Natural killer cell (primary cell): ENCODE measurements at regions not wholly inside any gene's neighbourhood (a gene's known extent, or its start where the extent isn't known, plus 50 kb on each side); places are given as distances from the start of the nearest gene placed in this dataset.

Experiments used
- ATAC-seq, 3 donors: fragments of 150-1000 bp in 2 of 3; fragments of 200-7000 bp in 1 of 3; cut with Tn5 transposase; 1 replicate in 1 of 3; 2 replicates in 2 of 3; pipeline ENCODE4 v1.10.0; 2021; ENCODE audit warnings: mild to moderate bottlenecking in 2 of 3, moderate library complexity in 2 of 3
- DNase-seq, 2 donors: peaks; one replicate each; pipeline versions ENCODE4 v3.0.0 to v3.0.0-alpha.2; 2013 to 2021; ENCODE audit warnings: mixed read lengths in 1 of 2
- H3K27ac ChIP-seq: one replicate; pipeline ENCODE4 v1.5.1; 2013; ENCODE audit warnings: mild to moderate bottlenecking, low read length
- H3K27me3 ChIP-seq: one replicate; pipeline ENCODE4 v1.6.1; 2013; ENCODE audit warnings: low read length; ENCODE audit not compliant: control insufficient read depth, insufficient read depth
- H3K36me3 ChIP-seq: one replicate; pipeline ENCODE4 v1.6.1; 2013; ENCODE audit warnings: low read length; ENCODE audit not compliant: control insufficient read depth, insufficient read depth
- H3K4me1 ChIP-seq: one replicate; pipeline ENCODE4 v1.6.1; 2013; ENCODE audit warnings: low read length; ENCODE audit not compliant: control insufficient read depth, insufficient read depth
- H3K4me3 ChIP-seq: one replicate; pipeline ENCODE4 v1.5.1; 2013; ENCODE audit warnings: low read length
- H3K9me3 ChIP-seq: one replicate; pipeline ENCODE4 v1.6.1; 2013; ENCODE audit warnings: low read length; ENCODE audit not compliant: control insufficient read depth, insufficient read depth
- H3K27ac Mint-ChIP-seq, 2 donors: one replicate each; pipeline ENCODE4 v1.8.0; 2022; ENCODE audit warnings: mild to moderate bottlenecking in 2 of 2, mixed read lengths in 2 of 2, moderate library complexity in 1 of 2
- H3K27me3 Mint-ChIP-seq, 2 donors: one replicate each; pipeline ENCODE4 v1.8.0; 2022; ENCODE audit warnings: low read depth in 2 of 2, mixed read lengths in 2 of 2
- H3K36me3 Mint-ChIP-seq: one replicate; pipeline ENCODE4 v1.8.0; 2022; ENCODE audit warnings: mixed read lengths
- H3K4me1 Mint-ChIP-seq, 2 donors: one replicate each; pipeline ENCODE4 v1.8.0; 2022; ENCODE audit warnings: mixed read lengths in 2 of 2
- H3K4me3 Mint-ChIP-seq: one replicate; pipeline ENCODE4 v1.8.0; 2022; ENCODE audit warnings: mild to moderate bottlenecking, moderate library complexity, mixed read lengths
- H3K9me3 Mint-ChIP-seq, 2 donors: one replicate each; pipeline ENCODE4 v1.8.0; 2022; ENCODE audit warnings: mixed read lengths in 2 of 2
- WGBS: methylation state at CpG from one replicate; pipeline ENCODE4 v1.1.7; 2013; ENCODE audit warnings: missing lambda C conversion rate; ENCODE audit not compliant: insufficient coverage; 5-methylcytosine and 5-hydroxymethylcytosine counted together
- intact Hi-C: fragments of 100-400 bp; cut with micrococcal nuclease; formaldehyde crosslinking; loops from one replicate; pipeline ENCODE4 v1.14.2; 2022
- TF ChIP-seq, protein P1 (sequence below): fragments of 200-600 bp; IDR thresholded peaks from one replicate; pipeline ENCODE4 v1.8.0; 2022; ENCODE audit warnings: antibody characterized with exemption

DNA sequence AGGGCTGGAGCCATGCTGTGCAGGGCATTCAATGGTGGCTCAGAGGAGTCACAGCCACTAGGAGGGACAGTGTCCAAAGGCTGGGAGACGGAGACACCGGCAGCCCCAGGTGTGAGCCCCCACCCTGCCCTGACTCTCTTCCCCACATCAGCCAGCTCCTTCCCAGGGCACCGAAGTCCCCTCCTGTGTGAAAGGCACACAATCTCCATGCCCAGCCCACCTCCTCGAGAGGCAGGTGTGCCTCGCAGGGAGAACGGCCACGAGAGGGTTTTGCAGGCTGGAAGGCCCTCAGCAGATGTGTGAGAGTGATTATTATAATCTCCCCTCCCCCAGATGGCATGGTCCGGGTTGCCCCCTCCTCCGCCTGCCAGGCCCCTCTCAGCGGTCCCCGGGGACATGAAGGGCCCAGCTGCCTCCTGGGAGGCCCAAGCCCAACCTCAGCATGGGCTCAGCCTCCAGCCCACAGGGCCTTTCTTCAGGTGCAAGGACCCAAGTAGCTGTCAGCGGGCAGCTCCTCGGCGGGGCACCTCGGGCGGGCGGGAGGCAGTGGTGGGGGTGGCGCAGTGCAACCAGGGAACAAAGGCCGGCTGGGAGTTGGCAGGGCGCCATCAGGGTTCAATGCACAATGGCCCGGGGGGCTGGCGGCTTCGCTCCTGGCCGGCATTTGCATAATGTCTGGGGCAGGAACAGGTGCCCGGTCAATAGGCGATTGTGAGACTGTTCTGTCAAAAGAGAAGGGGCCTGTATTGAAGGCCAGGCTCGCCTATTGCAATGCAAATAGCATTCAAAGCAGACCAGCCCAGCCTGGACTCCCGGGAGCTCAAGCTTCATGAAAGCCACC lies 155.3 kb upstream of the ZMIZ1 start:
- Mint-ChIP-seq H3K9me3 (no peaks in the 10 kb centered on the region), H3K4me1 (no peaks in the 10 kb centered on the region), H3K4me3 (no peak overlapping the region), H3K36me3 (no peaks in the 10 kb centered on the region), H3K27me3 (peaks cover 3 to 7% of the 10 kb centered on the region in 2 donors), H3K27ac (no peak overlapping the region)
- DNase-seq, result no peak
- H3K9me3 ChIP-seq, result no peaks in the 10 kb centered on the region
- intact Hi-C loops, result no loop called here
- no peak overlapping the region for H3K27ac ChIP-seq
- TF ChIP-seq, protein P1, sequence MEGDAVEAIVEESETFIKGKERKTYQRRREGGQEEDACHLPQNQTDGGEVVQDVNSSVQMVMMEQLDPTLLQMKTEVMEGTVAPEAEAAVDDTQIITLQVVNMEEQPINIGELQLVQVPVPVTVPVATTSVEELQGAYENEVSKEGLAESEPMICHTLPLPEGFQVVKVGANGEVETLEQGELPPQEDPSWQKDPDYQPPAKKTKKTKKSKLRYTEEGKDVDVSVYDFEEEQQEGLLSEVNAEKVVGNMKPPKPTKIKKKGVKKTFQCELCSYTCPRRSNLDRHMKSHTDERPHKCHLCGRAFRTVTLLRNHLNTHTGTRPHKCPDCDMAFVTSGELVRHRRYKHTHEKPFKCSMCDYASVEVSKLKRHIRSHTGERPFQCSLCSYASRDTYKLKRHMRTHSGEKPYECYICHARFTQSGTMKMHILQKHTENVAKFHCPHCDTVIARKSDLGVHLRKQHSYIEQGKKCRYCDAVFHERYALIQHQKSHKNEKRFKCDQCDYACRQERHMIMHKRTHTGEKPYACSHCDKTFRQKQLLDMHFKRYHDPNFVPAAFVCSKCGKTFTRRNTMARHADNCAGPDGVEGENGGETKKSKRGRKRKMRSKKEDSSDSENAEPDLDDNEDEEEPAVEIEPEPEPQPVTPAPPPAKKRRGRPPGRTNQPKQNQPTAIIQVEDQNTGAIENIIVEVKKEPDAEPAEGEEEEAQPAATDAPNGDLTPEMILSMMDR, result no peak
- no peak overlapping the region for H3K4me3 ChIP-seq
- H3K27me3 ChIP-seq, result no peaks in the 10 kb centered on the region
- no peaks in the 10 kb centered on the region for H3K4me1 ChIP-seq
- ATAC-seq, result no peak
- WGBS, result 85% methylated on average over 25 of the region's 28 CpGs
- H3K36me3 ChIP-seq, result no peaks in the 10 kb centered on the region

DNA sequence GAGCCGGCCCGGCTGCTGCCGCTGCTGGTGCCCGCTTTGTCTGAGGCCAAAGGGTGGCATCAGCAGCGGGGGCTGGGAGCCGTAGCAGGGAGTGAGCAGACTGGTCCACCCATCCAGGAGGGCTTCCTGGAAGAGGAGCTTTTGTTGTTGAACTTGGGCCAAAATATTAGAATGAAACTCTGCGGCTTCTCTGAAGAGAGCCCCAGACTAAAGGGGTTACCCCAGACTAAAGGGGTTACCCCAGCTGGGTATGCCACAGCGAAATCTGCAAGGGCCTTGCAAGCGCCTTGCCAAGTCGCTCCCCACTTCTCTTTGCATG lies 154.7 kb upstream of the ZMIZ1 start:
- Histone ChIP-seq H3K4me1 (no peaks in the 10 kb centered on the region), H3K27ac (no peak overlapping the region), H3K9me3 (no peaks in the 10 kb centered on the region), H3K4me3 (no peak overlapping the region), H3K36me3 (no peaks in the 10 kb centered on the region), H3K27me3 (no peaks in the 10 kb centered on the region)
- peaks cover 3 to 7% of the 10 kb centered on the region in 2 donors for H3K27me3 Mint-ChIP-seq
- intact Hi-C loops, result no loop called here
- TF ChIP-seq, protein P1, result no peak
- DNase-seq (no peak), ATAC-seq (no peak)
- no peaks in the 10 kb centered on the region for H3K36me3 Mint-ChIP-seq
- 90% methylated on average over 10 of the region's 10 CpGs for WGBS
- H3K4me1 Mint-ChIP-seq, result no peaks in the 10 kb centered on the region
- H3K27ac Mint-ChIP-seq, result no peak overlapping the region
- no peaks in the 10 kb centered on the region for H3K9me3 Mint-ChIP-seq
- no peak overlapping the region for H3K4me3 Mint-ChIP-seq

DNA sequence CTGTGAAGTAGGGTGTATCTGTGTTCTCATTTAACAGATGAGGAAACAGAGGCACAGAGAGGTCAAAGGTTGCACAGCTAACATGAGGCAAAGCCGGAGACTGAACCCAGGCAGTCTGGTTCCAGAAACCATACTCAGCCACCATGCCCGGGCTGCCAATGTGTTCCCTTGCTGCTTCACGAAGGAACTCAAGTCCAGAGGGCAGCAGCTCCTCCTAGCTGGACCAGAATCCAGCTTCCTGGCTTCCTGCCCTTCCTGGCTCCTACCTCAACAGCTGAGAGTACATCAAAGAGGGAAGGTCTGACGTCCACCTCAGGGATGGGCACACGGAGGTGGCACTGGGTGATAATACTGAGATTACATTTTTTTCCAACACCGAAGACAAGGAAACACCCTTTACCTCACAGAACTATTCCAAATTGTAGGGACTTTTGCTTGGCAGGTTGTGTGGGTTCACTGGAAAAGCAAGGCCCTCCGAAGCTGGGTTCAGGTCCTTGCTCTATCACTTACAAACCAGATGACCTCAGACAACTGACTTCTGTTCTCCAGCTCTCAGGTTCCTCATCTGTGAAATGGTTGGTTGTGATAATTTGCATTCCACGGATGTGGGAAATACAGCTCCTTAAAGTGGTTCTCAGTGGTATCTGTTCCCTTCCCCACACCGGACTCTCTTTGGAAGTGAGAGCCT lies 154.1 kb upstream of the ZMIZ1 start:
- H3K9me3 Mint-ChIP-seq, result no peaks in the 10 kb centered on the region
- H3K27ac Mint-ChIP-seq, result no peak overlapping the region
- H3K4me1 Mint-ChIP-seq, result no peaks in the 10 kb centered on the region
- Histone ChIP-seq H3K4me1 (no peaks in the 10 kb centered on the region), H3K4me3 (no peak overlapping the region), H3K36me3 (no peaks in the 10 kb centered on the region), H3K27me3 (no peaks in the 10 kb centered on the region), H3K27ac (no peak overlapping the region), H3K9me3 (no peaks in the 10 kb centered on the region)
- peaks cover 3 to 7% of the 10 kb centered on the region in 2 donors for H3K27me3 Mint-ChIP-seq
- TF ChIP-seq, protein P1, result no peak
- no peaks in the 10 kb centered on the region for H3K36me3 Mint-ChIP-seq
- 94% methylated on average over 4 of the region's 9 CpGs for WGBS
- ATAC-seq (no peak), DNase-seq (no peak)
- H3K4me3 Mint-ChIP-seq, result no peak overlapping the region
- intact Hi-C loops, result no loop called here

DNA sequence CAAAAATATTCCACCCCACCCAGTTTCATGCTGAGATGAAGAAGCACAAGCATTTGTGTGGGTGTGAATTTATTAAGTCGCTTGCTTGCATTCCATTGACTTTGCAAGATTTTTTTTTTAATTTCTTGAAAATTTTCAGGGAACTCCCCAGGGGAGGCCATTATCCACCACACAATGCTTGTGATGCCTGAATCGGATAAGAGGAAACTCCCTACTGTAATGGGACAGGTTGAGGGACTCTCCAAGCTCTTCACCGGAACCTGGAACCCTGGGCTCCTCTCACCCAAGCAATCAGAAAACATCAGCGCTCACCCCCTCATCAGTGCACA lies 153.6 kb upstream of the ZMIZ1 start:
- Histone ChIP-seq H3K36me3 (no peaks in the 10 kb centered on the region), H3K4me3 (no peak overlapping the region), H3K4me1 (no peaks in the 10 kb centered on the region), H3K9me3 (no peaks in the 10 kb centered on the region), H3K27ac (no peak overlapping the region), H3K27me3 (no peaks in the 10 kb centered on the region)
- Mint-ChIP-seq H3K4me1 (no peaks in the 10 kb centered on the region), H3K27ac (no peak overlapping the region), H3K9me3 (no peaks in the 10 kb centered on the region), H3K27me3 (peaks cover 6 to 7% of the 10 kb centered on the region in 2 donors), H3K36me3 (no peaks in the 10 kb centered on the region), H3K4me3 (no peak overlapping the region)
- DNase-seq (no peak), ATAC-seq (no peak)
- intact Hi-C loops, result no loop called here
- WGBS, result 77% methylated on average over 3 of the region's 4 CpGs
- TF ChIP-seq, protein P1, result no peak
